Loucy (cell line): ENCODE measurements at regions not wholly inside any gene's neighbourhood (a gene's known extent, or its start where the extent isn't known, plus 50 kb on each side); places are given as distances from the start of the nearest gene placed in this dataset.

Experiments
- CTCF ChIP-seq: fragments of 200-600 bp; sonication (generic); conservative IDR thresholded peaks from 2 replicates; pipeline ENCODE4 v1.5.1; 2014; ENCODE audit warnings: mild to moderate bottlenecking, antibody characterized with exemption, low read length
- EZH2phosphoT487 ChIP-seq: fragments of 200-600 bp; IDR thresholded peaks from 2 replicates; pipeline ENCODE4 v1.6.1; 2018; ENCODE audit warnings: antibody characterized with exemption, mild to moderate bottlenecking, moderate library complexity, borderline replicate concordance

GRCh38 chr15:35886765-35887164 lies 340.8 kb upstream of the DPH6 start:
- TF ChIP-seq CTCF: no peak
- TF ChIP-seq EZH2phosphoT487: no peak
